H1 (cell line): ENCODE measurements at regions not wholly inside any gene's neighbourhood (a gene's known extent, or its start where the extent isn't known, plus 50 kb on each side); places are given as distances from the start of the nearest gene placed in this dataset.

ENCODE experiments used
- CTCF ChIA-PET: fragments of 300-600 bp; sonication (Branson Sonifier 250); formaldehyde crosslinking; loops from one replicate; lab custom pipeline; 2021; ENCODE audit not compliant: partially characterized antibody; lab: Charles Lee
- POLR2A ChIA-PET: fragments of 300-600 bp; sonication (Branson Sonifier 250); formaldehyde crosslinking; loops from one replicate; lab custom pipeline; 2021; ENCODE audit warnings: inconsistent platforms; ENCODE audit not compliant: partially characterized antibody; lab: Charles Lee
- DNase-seq, 2 experiments: peaks; one replicate each; pipeline versions ENCODE4 v3.0.0 to v3.0.0-alpha.2; 2010 to 2022; ENCODE audit warnings: low spot score in 2 of 2, low read depth in 1 of 2, mixed read lengths in 1 of 2
- FAIRE-seq: peaks from 2 replicates; lab custom pipeline; 2011; peaks lifted over from hg19 to GRCh38; lab: Jason Lieb, UNC
- H2AFZ ChIP-seq: 2 replicates; pipeline ENCODE4 v1.8.1; 2012; ENCODE audit warnings: low read length, inconsistent platforms
- H2AK5ac ChIP-seq: 2 replicates; pipeline ENCODE4 v1.6.1; 2013; ENCODE audit warnings: low read depth, low read length
- H2BK120ac ChIP-seq: replicated peaks from 2 replicates; pipeline ENCODE3; 2013; ENCODE audit warnings: low read depth, low read length, inconsistent platforms
- H2BK12ac ChIP-seq: 2 replicates; pipeline ENCODE4 v1.6.1; 2013; ENCODE audit warnings: low read depth, low read length
- H2BK15ac ChIP-seq: 2 replicates; pipeline ENCODE4 v1.6.1; 2013; ENCODE audit warnings: low read length
- H2BK20ac ChIP-seq: 2 replicates; pipeline ENCODE4 v1.6.1; 2013; ENCODE audit warnings: low read length
- H2BK5ac ChIP-seq: 2 replicates; pipeline ENCODE4 v1.6.1; 2013; ENCODE audit warnings: low read depth, low read length
- H3K14ac ChIP-seq: 2 replicates; pipeline ENCODE4 v1.6.1; 2013; ENCODE audit warnings: inconsistent platforms; ENCODE audit not compliant: insufficient read length
- H3K18ac ChIP-seq: 2 replicates; pipeline ENCODE4 v1.6.1; 2013; ENCODE audit warnings: low read length; ENCODE audit errors: extremely low read depth
- H3K23ac ChIP-seq: 2 replicates; pipeline ENCODE4 v1.6.1; 2013; ENCODE audit warnings: inconsistent platforms; ENCODE audit not compliant: insufficient read length
- H3K23me2 ChIP-seq: 2 replicates; pipeline ENCODE4 v1.6.1; 2013; ENCODE audit warnings: low read depth, low read length
- H3K27ac ChIP-seq: 2 replicates; pipeline ENCODE4 v1.6.1; 2011; ENCODE audit warnings: low read depth, low read length, inconsistent platforms
- H3K27me3 ChIP-seq, 4 experiments: replicated peaks in 1 of 4; 1 replicate in 1 of 4; 2 replicates in 3 of 4; pipeline versions ENCODE4 v1.6.1 to v1.8.1; 2011 to 2013; ENCODE audit warnings: low read length in 3 of 4, mild to moderate bottlenecking in 3 of 4, inconsistent platforms in 2 of 4, mixed read lengths in 2 of 4, moderate library complexity in 1 of 4; ENCODE audit not compliant: control insufficient read depth in 3 of 4, insufficient read depth in 3 of 4; ENCODE audit errors: extremely low read depth in 1 of 4
- H3K36me3 ChIP-seq, 4 experiments: 2 replicates each; pipeline versions ENCODE4 v1.6.1 to v1.8.1; 2011 to 2013; ENCODE audit warnings: mild to moderate bottlenecking in 4 of 4, low read length in 3 of 4, moderate library complexity in 2 of 4, control low read depth in 1 of 4, inconsistent platforms in 1 of 4; ENCODE audit not compliant: insufficient read depth in 4 of 4, control insufficient read depth in 2 of 4
- H3K4ac ChIP-seq: replicated peaks from 2 replicates; pipeline ENCODE3; 2013; ENCODE audit warnings: low read length, low read depth, mixed read lengths, inconsistent platforms; ENCODE audit not compliant: insufficient read length
- H3K4me1 ChIP-seq, 4 experiments: replicated peaks in 1 of 4; 1 replicate in 1 of 4; 2 replicates in 3 of 4; pipeline versions ENCODE4 v1.6.1 to v1.8.1; 2011 to 2013; ENCODE audit warnings: low read length in 3 of 4, inconsistent platforms in 2 of 4, mixed read lengths in 1 of 4; ENCODE audit not compliant: insufficient read depth in 4 of 4, control insufficient read depth in 3 of 4
- H3K4me2 ChIP-seq, 2 experiments: 2 replicates each; pipeline versions ENCODE4 v1.6.1 to v1.8.1; 2011 to 2013; ENCODE audit warnings: low read depth in 2 of 2, low read length in 2 of 2, control low read depth in 1 of 2, inconsistent platforms in 1 of 2, mild to moderate bottlenecking in 1 of 2; ENCODE audit not compliant: insufficient read depth in 1 of 2
- H3K4me3 ChIP-seq, 4 experiments: fragments of 200-600, 300-600 bp in 1 of 4; sonication (generic), shearing (Covaris generic), sonication (Bioruptor Twin) in 1 of 4; 2 replicates each; pipeline versions ENCODE4 v1.5.1 to v1.8.1; 2011 to 2016; ENCODE audit warnings: low read length in 4 of 4, low read depth in 3 of 4, control low read depth in 2 of 4, inconsistent platforms in 2 of 4, mild to moderate bottlenecking in 2 of 4, mixed read lengths in 1 of 4, moderate library complexity in 1 of 4; ENCODE audit not compliant: insufficient read depth in 2 of 4; ENCODE audit errors: extremely low read depth in 1 of 4
- H3K56ac ChIP-seq: replicated peaks from 2 replicates; pipeline ENCODE3; 2013; ENCODE audit warnings: low read depth, mild to moderate bottlenecking, mixed read lengths, low read length, inconsistent platforms; ENCODE audit not compliant: insufficient read length
- H3K79me1 ChIP-seq: 2 replicates; pipeline ENCODE4 v1.6.1; 2013; ENCODE audit warnings: low read depth, low read length, control low read depth
- H3K79me2 ChIP-seq, 2 experiments: 2 replicates each; pipeline versions ENCODE4 v1.6.1 to v1.8.1; 2012 to 2013; ENCODE audit warnings: low read length in 2 of 2, mild to moderate bottlenecking in 2 of 2, inconsistent platforms in 1 of 2; ENCODE audit not compliant: insufficient read depth in 2 of 2, control insufficient read depth in 1 of 2
- H3K9ac ChIP-seq, 4 experiments: replicated peaks in 1 of 4; 1 replicate in 1 of 4; 2 replicates in 3 of 4; pipeline versions ENCODE4 v1.6.1 to v1.8.1; 2011 to 2013; ENCODE audit warnings: low read depth in 3 of 4, low read length in 3 of 4, control low read depth in 2 of 4, mild to moderate bottlenecking in 2 of 4, moderate library complexity in 2 of 4, inconsistent platforms in 1 of 4; ENCODE audit errors: extremely low read depth in 1 of 4
- H3K9me3 ChIP-seq, 2 experiments: 2 replicates each; pipeline versions ENCODE4 v1.6.1 to v1.8.1; 2012 to 2013; ENCODE audit warnings: mild to moderate bottlenecking in 2 of 2, moderate library complexity in 2 of 2, control low read depth in 1 of 2, inconsistent platforms in 1 of 2, low read depth in 1 of 2, low read length in 1 of 2, mixed read lengths in 1 of 2; ENCODE audit not compliant: insufficient read depth in 2 of 2
- H4K20me1 ChIP-seq, 2 experiments: replicated peaks in 1 of 2; 2 replicates each; pipeline versions ENCODE3 to v1.8.1; 2011 to 2013; ENCODE audit warnings: inconsistent platforms in 2 of 2, low read length in 2 of 2, mild to moderate bottlenecking in 1 of 2; ENCODE audit not compliant: insufficient read depth in 2 of 2, control insufficient read depth in 1 of 2
- H4K5ac ChIP-seq: 2 replicates; pipeline ENCODE4 v1.6.1; 2013; ENCODE audit warnings: low read length, low read depth, mixed read lengths, inconsistent platforms; ENCODE audit not compliant: insufficient read length
- H4K8ac ChIP-seq: 2 replicates; pipeline ENCODE4 v1.8.0; 2013; ENCODE audit warnings: mild to moderate bottlenecking, moderate library complexity, low read length, inconsistent platforms; ENCODE audit not compliant: insufficient read depth; ENCODE audit errors: extremely low read depth
- H4K91ac ChIP-seq: replicated peaks from 2 replicates; pipeline ENCODE3; 2013; ENCODE audit warnings: low read length, mixed read lengths, inconsistent platforms; ENCODE audit not compliant: insufficient read length
- ASH2L ChIP-seq: fragments of 200-600, 300-600 bp; sonication (generic); IDR thresholded peaks from one replicate; pipeline ENCODE4 v1.7.1; 2017; ENCODE audit warnings: low read length
- CBX8 ChIP-seq: fragments of 300-800, 300-1000 bp; sonication (generic); IDR thresholded peaks from 2 replicates; pipeline ENCODE4 v1.7.1; 2016; ENCODE audit warnings: low read depth, low read length, borderline replicate concordance
- CREB1 ChIP-seq: IDR thresholded peaks from 2 replicates; pipeline ENCODE4 v1.6.1; 2012; ENCODE audit warnings: inconsistent platforms
- CTCF ChIP-seq, 3 experiments: IDR thresholded peaks; 1 replicate in 2 of 3; 2 replicates in 1 of 3; pipeline versions ENCODE4 v1.5.1 to v1.6.1; 2011; ENCODE audit warnings: low read length in 3 of 3, mild to moderate bottlenecking in 3 of 3, inconsistent platforms in 2 of 3, low read depth in 1 of 3, moderate library complexity in 1 of 3; ENCODE audit not compliant: insufficient read depth in 1 of 3; ENCODE audit errors: control extremely low read depth in 1 of 3
- FOSL1 ChIP-seq: IDR thresholded peaks from 2 replicates; pipeline ENCODE4 v1.6.1; 2011; ENCODE audit warnings: mild to moderate bottlenecking, low read depth, low read length, moderate library complexity; ENCODE audit not compliant: insufficient read depth
- KDM5A ChIP-seq: fragments of 200-600 bp; IDR thresholded peaks from 2 replicates; pipeline ENCODE4 v1.7.1; 2012; ENCODE audit warnings: mild to moderate bottlenecking, low read length, inconsistent platforms, mixed read lengths
- MAX ChIP-seq: IDR thresholded peaks from 2 replicates; pipeline ENCODE4 v1.6.1; 2012; ENCODE audit warnings: inconsistent platforms
- POLR2AphosphoS5 ChIP-seq: IDR thresholded peaks from 2 replicates; pipeline ENCODE4 v1.6.1; 2011; ENCODE audit warnings: low read depth, low read length
- RBBP5 ChIP-seq: IDR thresholded peaks from 2 replicates; pipeline ENCODE4 v1.7.1; 2012; ENCODE audit warnings: low read depth, mild to moderate bottlenecking, inconsistent platforms, low read length, moderate library complexity, borderline replicate concordance
- RNF2 ChIP-seq: fragments of 200-900, 300-1000 bp; sonication (generic); IDR thresholded peaks from 2 replicates; pipeline ENCODE4 v1.7.1; 2016; ENCODE audit warnings: borderline replicate concordance, low read depth, mild to moderate bottlenecking, antibody characterized with exemption, low read length; ENCODE audit not compliant: poor library complexity, severe bottlenecking; ENCODE audit errors: missing control alignments
- SIRT6 ChIP-seq: IDR thresholded peaks from one replicate; pipeline ENCODE4 v1.7.1; 2012; ENCODE audit warnings: low read length, inconsistent platforms
- SRF ChIP-seq: IDR thresholded peaks from 2 replicates; pipeline ENCODE4 v1.6.1; 2011; ENCODE audit warnings: mild to moderate bottlenecking, low read depth, low read length, moderate library complexity
- TAF1 ChIP-seq: IDR thresholded peaks from 2 replicates; pipeline ENCODE4 v1.6.1; 2011; ENCODE audit warnings: mild to moderate bottlenecking, low read depth, low read length
- TAF7 ChIP-seq: optimal IDR thresholded peaks from 2 replicates; pipeline ENCODE3; 2011; ENCODE audit warnings: low read depth, mild to moderate bottlenecking, inconsistent platforms, low read length, moderate library complexity, borderline replicate concordance

GRCh38 chr14:37658156-37658555, 62.7 kb downstream of the TTC6 start:
- Histone ChIP-seq H2BK20ac (no peak overlapping the region), H3K79me2 (no peaks in the 10 kb centered on the region), H3K4ac (no peak overlapping the region), H3K27me3 (no peaks in the 10 kb centered on the region), H2BK15ac (no peak overlapping the region), H4K5ac (no peak overlapping the region), H3K18ac (no peak overlapping the region; the same call in 1 of the 2 replicates), H2BK5ac (no peak overlapping the region), H3K79me1 (no peaks in the 10 kb centered on the region), H3K9me3 (no peaks in the 10 kb centered on the region), H2BK12ac (no peak overlapping the region), H2BK120ac (no peak overlapping the region), H4K8ac (no peak overlapping the region), H2AK5ac (no peak overlapping the region), H3K4me3 (no peak overlapping the region), H3K56ac (no peak overlapping the region), H3K14ac (no peak overlapping the region), H3K23ac (no peak overlapping the region), H3K23me2 (no peaks in the 10 kb centered on the region; the same call in 1 of the 2 replicates), H4K20me1 (no peaks in the 10 kb centered on the region), H2AFZ (peak overlapping the region; percentile 79; the same call in 1 of the 2 replicates), H3K4me1 (peaks cover 0 to 3% (median 0%) of the 10 kb centered on the region in 4 experiments; a peak in 1 of 7 replicates), H3K4me2 (no peak overlapping the region), H3K9ac (no peak overlapping the region), H3K27ac (no peak overlapping the region), H3K36me3 (no peaks in the 10 kb centered on the region), H4K91ac (no peak overlapping the region)
- FAIRE-seq (no peak), DNase-seq (no peak)
- ChIA-PET CTCF (no interaction called here), POLR2A (no interaction called here)
- TF ChIP-seq TAF1 (no peak), CREB1 (no peak), SIRT6 (no peak), SRF (no peak), CTCF (IDR thresholded peaks at IDR 0.05; ENCODE audit: control extremely low read depth in 1 of 3, insufficient read depth in 1 of 3, low read depth in 1 of 3, low read length in 3 of 3) (no peak), ASH2L (no peak), TAF7 (no peak), RBBP5 (no peak), POLR2AphosphoS5 (no peak), RNF2 (no peak), KDM5A (no peak), MAX (no peak), FOSL1 (no peak), CBX8 (no peak)
